ENCODE measurements at regions not wholly inside any gene's neighbourhood (a gene's known extent, or its start where the extent isn't known, plus 50 kb on each side); places are given as distances from the start of the nearest gene placed in this dataset.

GRCh38 chr3:22358334-22358733, 607.3 kb upstream of the ZNF385D start:
- no peak for TF ChIP-seq POLR2AphosphoS5 (IDR thresholded peaks at IDR 0.05; ENCODE audit: low read depth, low read length)
- no peak for TF ChIP-seq SIN3A (IDR thresholded peaks at IDR 0.05; ENCODE audit: borderline replicate concordance, insufficient read depth, low read length)
- no peak for TF ChIP-seq REST (IDR thresholded peaks at IDR 0.05; ENCODE audit: insufficient read depth in 1 of 2, low read depth in 2 of 2, low read length in 2 of 2)
- TF ChIP-seq TAF1 (IDR thresholded peaks at IDR 0.05; ENCODE audit: borderline replicate concordance, insufficient read depth, low read length), result no peak
